RWPE2 (cell line): ENCODE measurements at regions not wholly inside any gene's neighbourhood (a gene's known extent, or its start where the extent isn't known, plus 50 kb on each side); places are given as distances from the start of the nearest gene placed in this dataset.

Source experiments
- ATAC-seq: fragments of 200-7000 bp; cut with Tn5 transposase; 3 replicates; pipeline ENCODE4 v1.9.1; 2021; ENCODE audit warnings: low read depth
- DNase-seq: peaks from one replicate; pipeline ENCODE4 v3.0.0-alpha.2; 2020; ENCODE audit warnings: low spot score
- H3K27ac ChIP-seq: fragments of 450-650 bp; 2 replicates; pipeline ENCODE4 v1.5.1; 2017; ENCODE audit warnings: mild to moderate bottlenecking; ENCODE audit not compliant: poor library complexity, severe bottlenecking
- H3K27me3 ChIP-seq: fragments of 250-450 bp; sonication (Bioruptor Pico); 2 replicates; pipeline ENCODE4 v1.5.1; 2021; ENCODE audit warnings: mild to moderate bottlenecking, moderate library complexity; ENCODE audit not compliant: insufficient read depth, poor library complexity, severe bottlenecking
- H3K36me3 ChIP-seq: fragments of 250-450 bp; sonication (Bioruptor Pico); 2 replicates; pipeline ENCODE4 v1.5.1; 2020; ENCODE audit warnings: low read depth, mild to moderate bottlenecking, moderate library complexity
- H3K4me1 ChIP-seq: fragments of 250-450 bp; sonication (Bioruptor Pico); 2 replicates; pipeline ENCODE4 v1.5.1; 2021; ENCODE audit warnings: mild to moderate bottlenecking, moderate library complexity; ENCODE audit not compliant: insufficient read depth, poor library complexity, severe bottlenecking
- H3K4me3 ChIP-seq: fragments of 250-450 bp; sonication (Bioruptor Pico); 2 replicates; pipeline ENCODE4 v1.5.1; 2021; ENCODE audit warnings: mild to moderate bottlenecking, moderate library complexity; ENCODE audit not compliant: severe bottlenecking
- H3K9me3 ChIP-seq: fragments of 250-450 bp; sonication (Bioruptor Pico); 2 replicates; pipeline ENCODE4 v1.5.1; 2021; ENCODE audit warnings: mild to moderate bottlenecking, moderate library complexity; ENCODE audit not compliant: severe bottlenecking
- TF ChIP-seq, protein P1 (sequence below): fragments of 450-650 bp; IDR thresholded peaks from one replicate; pipeline ENCODE4 v1.5.1; 2017; ENCODE audit warnings: mild to moderate bottlenecking, moderate library complexity; ENCODE audit not compliant: poor library complexity, severe bottlenecking

DNA sequence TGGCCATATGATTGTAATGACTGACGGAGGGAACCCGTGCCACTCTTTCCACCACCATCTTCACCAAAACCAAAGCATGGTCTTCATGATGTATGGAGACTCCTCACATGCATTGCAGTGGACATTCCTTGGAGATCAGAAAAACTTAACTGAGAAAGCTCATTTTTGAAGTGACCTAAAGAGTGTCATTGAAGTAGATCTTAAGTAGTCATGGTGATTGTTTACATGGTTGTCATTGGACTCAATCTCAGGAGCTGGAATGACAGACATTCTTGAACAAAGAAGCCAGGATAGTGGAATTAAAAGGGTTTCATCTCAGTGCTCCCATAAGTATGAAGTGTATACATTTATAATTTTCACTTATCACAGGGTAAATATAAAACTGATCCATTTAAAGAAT, 236.7 kb upstream of the IPO5 start:
- TF ChIP-seq, protein P1, sequence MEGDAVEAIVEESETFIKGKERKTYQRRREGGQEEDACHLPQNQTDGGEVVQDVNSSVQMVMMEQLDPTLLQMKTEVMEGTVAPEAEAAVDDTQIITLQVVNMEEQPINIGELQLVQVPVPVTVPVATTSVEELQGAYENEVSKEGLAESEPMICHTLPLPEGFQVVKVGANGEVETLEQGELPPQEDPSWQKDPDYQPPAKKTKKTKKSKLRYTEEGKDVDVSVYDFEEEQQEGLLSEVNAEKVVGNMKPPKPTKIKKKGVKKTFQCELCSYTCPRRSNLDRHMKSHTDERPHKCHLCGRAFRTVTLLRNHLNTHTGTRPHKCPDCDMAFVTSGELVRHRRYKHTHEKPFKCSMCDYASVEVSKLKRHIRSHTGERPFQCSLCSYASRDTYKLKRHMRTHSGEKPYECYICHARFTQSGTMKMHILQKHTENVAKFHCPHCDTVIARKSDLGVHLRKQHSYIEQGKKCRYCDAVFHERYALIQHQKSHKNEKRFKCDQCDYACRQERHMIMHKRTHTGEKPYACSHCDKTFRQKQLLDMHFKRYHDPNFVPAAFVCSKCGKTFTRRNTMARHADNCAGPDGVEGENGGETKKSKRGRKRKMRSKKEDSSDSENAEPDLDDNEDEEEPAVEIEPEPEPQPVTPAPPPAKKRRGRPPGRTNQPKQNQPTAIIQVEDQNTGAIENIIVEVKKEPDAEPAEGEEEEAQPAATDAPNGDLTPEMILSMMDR = no peak

DNA sequence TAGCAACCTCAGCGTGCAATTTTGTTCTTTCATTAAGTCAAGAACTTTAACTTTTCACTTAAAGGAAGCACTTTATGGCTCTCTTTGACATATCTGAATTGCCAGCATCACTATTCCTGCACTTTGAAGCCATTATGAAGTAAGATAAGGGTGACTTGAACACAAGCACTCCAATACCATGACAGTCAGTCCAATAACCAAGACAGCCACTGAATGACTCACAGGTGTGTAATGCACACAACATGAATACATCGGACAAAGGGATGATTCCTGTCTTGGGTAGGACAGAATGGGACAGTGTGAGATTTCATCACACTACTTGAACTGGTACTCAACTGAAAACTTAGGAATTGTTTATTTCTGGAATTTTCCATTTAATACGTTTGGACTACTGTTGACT, 233.7 kb upstream of the IPO5 start:
- H3K27me3 ChIP-seq = no peaks in the 10 kb centered on the region
- TF ChIP-seq, protein P1 = no peak
- DNase-seq = no peak
- no peaks in the 10 kb centered on the region for H3K9me3 ChIP-seq
- ATAC-seq = peak; percentile 46; the same call in 1 of the 3 replicates
- no peaks in the 10 kb centered on the region for H3K36me3 ChIP-seq
- no peak overlapping the region for H3K27ac ChIP-seq
- H3K4me1 ChIP-seq = no peaks in the 10 kb centered on the region
- H3K4me3 ChIP-seq = no peak overlapping the region

More for the DNA sequence above, 236.7 kb upstream of the IPO5 start:
- no peaks in the 10 kb centered on the region for H3K9me3 ChIP-seq
- H3K36me3 ChIP-seq = no peaks in the 10 kb centered on the region
- no peaks in the 10 kb centered on the region for H3K4me1 ChIP-seq
- ATAC-seq (no peak), DNase-seq (no peak)
- no peaks in the 10 kb centered on the region for H3K27me3 ChIP-seq
- no peak overlapping the region for H3K27ac ChIP-seq
- no peak overlapping the region for H3K4me3 ChIP-seq

DNA sequence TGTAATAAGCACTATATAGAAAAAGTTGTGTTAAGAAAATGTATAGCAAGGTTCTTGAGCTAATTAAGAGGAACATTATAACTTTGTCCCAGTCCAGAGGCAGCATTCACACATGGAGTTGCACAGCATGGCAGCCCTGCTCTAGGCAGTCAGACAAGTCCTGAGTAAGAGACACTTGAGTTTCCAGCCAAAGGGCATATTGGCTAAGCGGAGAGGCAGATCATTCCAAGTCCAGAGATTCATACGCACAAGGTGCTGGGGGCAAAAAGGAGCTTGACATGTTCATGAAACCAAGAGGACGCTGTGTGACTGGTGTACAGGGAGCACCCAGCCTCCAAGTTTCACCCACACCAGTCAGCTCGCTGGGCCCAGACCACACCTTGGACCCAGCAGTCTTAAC, 232.6 kb upstream of the IPO5 start:
- H3K4me1 ChIP-seq = no peaks in the 10 kb centered on the region

DNA sequence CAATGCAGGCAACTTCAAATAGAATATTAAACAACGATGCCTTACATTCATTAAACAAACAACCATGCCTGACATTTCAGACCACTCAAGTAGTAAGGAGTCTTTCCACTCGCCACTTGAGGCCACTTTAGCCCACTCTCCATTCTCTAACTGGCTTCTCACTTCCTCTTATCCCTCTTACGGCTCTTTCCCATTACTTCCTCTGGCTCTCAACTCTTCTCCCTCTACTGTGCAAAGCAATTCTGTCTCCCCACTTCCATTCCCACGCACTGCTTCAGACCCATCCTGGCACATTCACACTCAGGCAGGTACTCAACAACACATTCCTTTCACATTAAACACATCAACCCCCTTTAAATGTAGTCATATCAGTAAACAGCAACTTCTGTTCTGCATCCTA, 229.8 kb upstream of the IPO5 start:
- Histone ChIP-seq H3K4me1 (no peaks in the 10 kb centered on the region), H3K27me3 (no peaks in the 10 kb centered on the region), H3K9me3 (no peaks in the 10 kb centered on the region), H3K27ac (no peak overlapping the region), H3K4me3 (no peak overlapping the region), H3K36me3 (no peaks in the 10 kb centered on the region)
- ATAC-seq (no peak), DNase-seq (no peak)
- TF ChIP-seq, protein P1 = no peak

More for the DNA sequence above, 232.6 kb upstream of the IPO5 start:
- Histone ChIP-seq H3K4me3 (no peak overlapping the region), H3K9me3 (no peaks in the 10 kb centered on the region), H3K27me3 (no peaks in the 10 kb centered on the region), H3K36me3 (no peaks in the 10 kb centered on the region), H3K27ac (no peak overlapping the region)
- no peak for ATAC-seq
- TF ChIP-seq, protein P1 = no peak
- DNase-seq = no peak

DNA sequence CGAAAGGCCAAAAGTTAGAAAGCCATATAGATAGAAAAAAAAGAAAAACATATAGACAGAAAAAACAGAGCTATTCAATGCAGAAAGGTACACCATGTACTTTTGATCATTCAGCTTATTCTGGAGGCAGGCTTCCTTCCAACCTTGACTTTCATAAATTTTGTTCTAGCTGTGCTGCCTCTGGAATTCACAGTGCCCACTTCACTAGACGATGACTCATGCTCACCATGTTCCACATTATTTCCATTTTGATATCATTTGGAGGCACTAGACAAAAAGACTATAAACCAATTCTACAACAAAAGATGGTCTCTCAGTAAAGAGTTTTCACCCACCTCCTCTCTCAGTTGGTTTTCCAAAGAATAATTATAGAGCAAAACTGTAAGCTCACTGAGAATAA, 229.0 kb upstream of the IPO5 start:
- H3K36me3 ChIP-seq = no peaks in the 10 kb centered on the region
- no peaks in the 10 kb centered on the region for H3K4me1 ChIP-seq
- no peak overlapping the region for H3K4me3 ChIP-seq
- no peaks in the 10 kb centered on the region for H3K27me3 ChIP-seq
- ATAC-seq (no peak), DNase-seq (no peak)
- H3K9me3 ChIP-seq = no peaks in the 10 kb centered on the region
- TF ChIP-seq, protein P1 = no peak
- no peak overlapping the region for H3K27ac ChIP-seq
